HCT116 (cell line): ENCODE measurements at regions not wholly inside any gene's neighbourhood (a gene's known extent, or its start where the extent isn't known, plus 50 kb on each side); places are given as distances from the start of the nearest gene placed in this dataset.

Source experiments
- ATF3 ChIP-seq: IDR thresholded peaks from 2 replicates; pipeline ENCODE4 v1.6.1; 2012
- CTCF ChIP-seq, 3 experiments: fragments of 200-600 bp in 1 of 3; sonication (generic) in 1 of 3; IDR thresholded peaks in 2 of 3; conservative IDR thresholded peaks in 1 of 3; 2 replicates each; pipeline ENCODE4 v1.5.1; 2012 to 2017; ENCODE audit warnings: low read depth in 2 of 3, low read length in 2 of 3, antibody characterized with exemption in 1 of 3, borderline replicate concordance in 1 of 3, control low read depth in 1 of 3, mild to moderate bottlenecking in 1 of 3, mixed read lengths in 1 of 3, mixed run types in 1 of 3, moderate library complexity in 1 of 3; ENCODE audit not compliant: insufficient read depth in 1 of 3
- EZH2 ChIP-seq: fragments of 200-600 bp; sonication (generic); IDR thresholded peaks from 2 replicates; pipeline ENCODE4 v1.6.1; 2017; ENCODE audit warnings: antibody characterized with exemption, mixed run types
- JUND ChIP-seq: IDR thresholded peaks from 2 replicates; pipeline ENCODE4 v1.6.1; 2012
- MAX ChIP-seq: IDR thresholded peaks from 2 replicates; pipeline ENCODE4 v1.6.1; 2012
- POLR2AphosphoS5 ChIP-seq: IDR thresholded peaks from 2 replicates; pipeline ENCODE4 v1.6.1; 2011; ENCODE audit warnings: mild to moderate bottlenecking, low read depth, low read length, moderate library complexity
- REST ChIP-seq: IDR thresholded peaks from 2 replicates; pipeline ENCODE4 v1.6.1; 2012; ENCODE audit warnings: low read depth
- ZBTB33 ChIP-seq: IDR thresholded peaks from 2 replicates; pipeline ENCODE4 v1.6.1; 2011; ENCODE audit warnings: mild to moderate bottlenecking, low read length, moderate library complexity; ENCODE audit not compliant: insufficient replicate concordance; ENCODE audit errors: extremely low read depth
- ZFX ChIP-seq: fragments of 450-650 bp; IDR thresholded peaks from 2 replicates; pipeline ENCODE4 v1.6.1; 2017
- ZNF274 ChIP-seq: fragments of 200-500 bp; sonication (Bioruptor generic); IDR thresholded peaks from 2 replicates; pipeline ENCODE4 v1.6.1; 2014; ENCODE audit warnings: mild to moderate bottlenecking, low read depth, low read length, inconsistent platforms

GRCh38 chr4:59553063-59553720 is 1646.9 kb upstream of the ADGRL3 start:
- TF ChIP-seq CTCF (IDR thresholded peaks at IDR 0.05 in 2 of 3, conservative IDR thresholded peaks at IDR 0.05 in 1 of 3; ENCODE audit: borderline replicate concordance in 1 of 3, insufficient read depth in 1 of 3, low read depth in 2 of 3, low read length in 2 of 3) = no peak
- TF ChIP-seq POLR2AphosphoS5 = no peak
- TF ChIP-seq JUND = no peak
- no peak for TF ChIP-seq MAX
- no peak for TF ChIP-seq ZBTB33
- no peak for TF ChIP-seq EZH2
- TF ChIP-seq ZNF274 = no peak
- TF ChIP-seq REST = no peak
- no peak for TF ChIP-seq ZFX
- no peak for TF ChIP-seq ATF3
